HG02938 (cell line): ENCODE measurements at regions not wholly inside any gene's neighbourhood (a gene's known extent, or its start where the extent isn't known, plus 50 kb on each side); places are given as distances from the start of the nearest gene placed in this dataset.

Source experiments
- ATAC-seq: cut with Tn5 transposase; IDR thresholded peaks from one replicate; pipeline ENCODE4 v1.9.1; 2021; ENCODE audit warnings: mild to moderate bottlenecking, moderate library complexity; ENCODE audit not compliant: unreplicated experiment

DNA sequence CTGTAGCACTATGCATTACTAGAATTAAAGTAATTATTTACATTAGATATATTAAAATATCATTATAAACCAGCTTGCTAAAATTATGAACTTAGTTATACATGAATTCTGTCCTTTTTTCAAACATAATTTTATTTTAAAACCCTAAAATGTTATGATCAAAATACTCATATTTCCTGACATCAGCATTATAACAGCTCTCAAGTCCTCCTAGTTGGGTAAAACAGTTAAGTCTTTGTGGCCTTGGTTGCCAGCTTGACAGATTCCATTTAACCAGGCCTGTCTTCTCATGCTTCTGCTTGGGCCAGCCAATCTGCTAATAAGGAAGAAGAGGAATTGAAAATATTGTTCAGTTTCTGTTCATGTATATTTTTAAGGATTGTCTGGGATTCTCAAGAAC, 147.9 kb upstream of the SLC35B3 start:
- no peak for ATAC-seq

DNA sequence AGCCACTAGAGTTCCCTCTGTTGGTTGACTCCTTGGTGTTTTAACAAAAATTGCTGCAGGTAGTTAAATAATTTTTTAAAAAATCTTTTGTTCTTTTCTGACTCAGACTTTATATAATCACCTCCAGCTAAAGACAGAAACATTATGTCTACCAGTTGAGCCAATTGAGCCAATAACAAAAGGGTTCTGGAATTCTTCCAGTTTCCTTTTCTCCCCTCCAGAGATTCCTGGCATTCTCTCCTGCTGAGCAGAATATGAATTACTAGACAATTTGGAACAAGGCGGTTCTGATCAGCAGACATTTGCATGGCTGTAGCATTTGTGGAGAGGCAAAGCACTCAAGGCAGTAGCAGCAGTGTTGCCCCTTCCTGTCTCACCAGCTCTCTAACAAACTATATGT, 144.0 kb upstream of the SLC35B3 start:
- ATAC-seq: no peak

DNA sequence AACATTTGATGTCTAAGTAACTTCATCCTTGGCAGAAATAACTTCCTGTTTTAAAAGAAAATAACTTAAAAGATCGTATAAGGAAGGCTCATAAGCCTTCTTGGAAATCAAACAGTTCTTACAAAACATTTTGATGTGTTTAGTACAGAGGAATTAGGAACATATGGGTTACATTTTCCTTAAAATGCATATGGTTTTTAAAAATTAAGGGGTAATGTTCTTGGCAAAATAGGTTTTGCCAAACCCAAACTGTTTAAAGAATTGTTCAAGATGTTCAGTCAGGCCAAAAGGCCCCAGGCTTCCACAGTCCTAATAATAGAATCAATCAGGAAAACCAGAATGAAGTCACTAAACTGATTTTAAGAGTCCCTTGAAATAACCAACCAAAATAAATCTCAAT, 142.7 kb upstream of the SLC35B3 start:
- ATAC-seq: no peak

DNA sequence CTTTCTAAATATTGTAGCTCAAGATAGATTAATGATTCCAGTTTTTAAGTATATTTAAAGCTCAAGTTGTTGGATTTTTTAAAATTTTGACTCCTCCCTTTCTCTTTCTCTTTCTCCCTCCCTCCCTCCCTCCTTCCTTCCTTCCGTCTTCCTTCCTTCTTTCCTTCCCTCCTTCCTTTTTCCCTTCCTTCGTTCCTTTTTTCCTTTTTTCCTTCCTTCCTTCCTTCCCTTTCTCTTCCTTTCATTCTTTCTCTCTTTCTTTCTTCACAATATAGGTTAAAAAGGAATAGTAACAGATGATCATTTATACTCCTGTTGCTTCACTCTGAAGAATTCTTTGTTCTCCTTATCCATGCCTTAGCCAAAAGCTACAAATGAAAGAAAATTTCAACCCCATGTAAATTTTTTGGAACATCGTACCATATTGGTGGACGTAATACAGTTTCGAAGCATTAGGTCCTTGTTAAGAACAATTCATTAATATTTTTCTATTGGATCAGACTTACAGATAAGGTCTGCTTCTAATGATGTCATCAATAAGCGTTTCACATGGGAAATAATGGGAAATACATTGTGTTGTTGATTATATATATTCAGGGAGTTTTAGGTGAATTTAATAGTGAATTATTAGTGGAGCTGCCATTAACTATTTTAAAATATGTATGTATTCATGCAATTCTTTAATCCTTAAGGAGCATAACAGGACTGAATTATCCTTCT, 139.6 kb upstream of the SLC35B3 start:
- no peak for ATAC-seq

DNA sequence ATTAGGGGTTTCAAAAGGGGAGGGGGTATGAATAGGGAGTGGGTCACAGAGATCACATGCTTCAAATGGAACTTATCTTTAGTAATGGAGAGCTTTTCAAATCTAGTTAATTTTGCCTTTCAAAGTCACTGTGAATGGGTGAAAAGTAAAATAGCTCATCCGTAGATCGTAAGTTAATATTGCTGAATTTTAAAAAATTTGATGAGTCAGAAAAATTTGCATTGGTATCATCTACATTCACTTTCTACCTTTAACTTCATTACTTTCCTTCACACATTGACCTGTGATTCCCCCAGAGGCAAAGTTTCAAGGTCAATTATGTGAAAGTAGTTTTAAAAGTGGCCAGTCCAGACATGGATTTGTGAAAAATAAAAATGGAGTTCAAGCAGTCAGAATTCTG, 139.0 kb upstream of the SLC35B3 start:
- no peak for ATAC-seq

DNA sequence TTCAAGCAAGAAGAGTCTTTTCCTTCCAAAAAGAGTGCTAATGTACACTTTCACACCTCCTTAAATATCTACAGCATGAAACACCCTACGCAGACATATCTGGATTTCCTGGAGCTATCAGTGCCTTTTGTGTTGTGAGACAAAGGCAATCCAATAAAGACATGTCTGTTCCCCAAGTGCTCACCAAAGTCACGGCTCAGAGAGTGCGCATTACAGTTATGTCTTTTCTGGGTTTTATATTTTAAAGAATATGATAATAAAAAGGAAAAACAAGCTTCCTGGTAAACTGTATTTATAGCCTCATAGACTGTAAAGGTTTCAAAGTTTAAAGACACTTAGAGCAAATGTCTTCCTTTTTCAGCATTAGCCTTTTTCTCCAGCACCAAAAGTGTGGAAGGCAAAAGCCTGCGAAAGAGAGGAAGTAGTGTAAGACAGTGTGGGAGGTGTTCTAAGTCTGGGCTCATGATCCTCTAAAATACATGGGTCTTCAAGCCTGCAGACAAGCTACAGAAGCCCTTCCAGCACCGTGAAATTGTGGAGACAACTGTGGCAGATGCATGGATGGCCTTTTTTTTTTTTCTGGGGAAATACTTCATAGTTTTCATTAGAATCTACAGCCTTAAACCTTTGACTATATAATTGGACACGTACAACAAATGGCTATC, 135.0 kb upstream of the SLC35B3 start:
- no peak for ATAC-seq

DNA sequence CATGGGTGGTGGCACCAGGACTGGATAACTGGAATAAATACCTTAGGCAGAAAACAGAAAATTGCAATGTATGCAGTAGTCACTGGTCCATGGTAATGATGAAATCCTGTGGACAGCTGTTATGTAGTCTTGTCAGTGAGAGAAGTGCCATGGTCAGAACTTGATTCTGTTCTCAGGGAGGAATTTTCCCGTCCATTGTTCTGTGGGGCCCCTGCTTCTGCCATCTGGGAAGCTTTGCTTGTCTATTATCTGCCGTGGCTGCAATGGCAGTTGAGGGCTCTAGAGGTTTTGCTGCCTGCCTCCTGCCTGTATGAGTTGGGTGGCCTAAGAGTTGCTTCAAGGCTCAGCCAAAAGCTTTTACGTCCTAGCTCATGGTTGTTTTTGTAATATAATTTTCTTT, 126.8 kb upstream of the SLC35B3 start:
- ATAC-seq: no peak

DNA sequence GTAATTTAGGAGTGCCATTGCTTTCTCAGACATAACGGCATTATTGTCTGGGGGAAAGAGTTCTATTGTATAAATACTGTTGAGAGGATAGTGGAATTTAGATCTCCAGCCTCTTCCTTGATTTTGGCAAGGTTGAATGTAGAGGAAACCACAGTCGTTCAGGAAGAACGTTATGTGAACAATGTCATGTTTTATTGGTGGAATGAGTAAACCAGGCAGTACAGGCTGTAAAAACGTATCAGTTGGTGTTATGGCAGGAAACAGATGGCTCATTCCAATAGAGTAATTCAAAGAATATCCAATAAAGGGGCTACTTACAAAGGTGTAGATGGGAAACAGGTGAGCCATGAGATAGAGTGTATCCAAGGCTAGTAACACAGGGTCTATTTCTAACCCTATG, 123.6 kb upstream of the SLC35B3 start:
- ATAC-seq: no peak

DNA sequence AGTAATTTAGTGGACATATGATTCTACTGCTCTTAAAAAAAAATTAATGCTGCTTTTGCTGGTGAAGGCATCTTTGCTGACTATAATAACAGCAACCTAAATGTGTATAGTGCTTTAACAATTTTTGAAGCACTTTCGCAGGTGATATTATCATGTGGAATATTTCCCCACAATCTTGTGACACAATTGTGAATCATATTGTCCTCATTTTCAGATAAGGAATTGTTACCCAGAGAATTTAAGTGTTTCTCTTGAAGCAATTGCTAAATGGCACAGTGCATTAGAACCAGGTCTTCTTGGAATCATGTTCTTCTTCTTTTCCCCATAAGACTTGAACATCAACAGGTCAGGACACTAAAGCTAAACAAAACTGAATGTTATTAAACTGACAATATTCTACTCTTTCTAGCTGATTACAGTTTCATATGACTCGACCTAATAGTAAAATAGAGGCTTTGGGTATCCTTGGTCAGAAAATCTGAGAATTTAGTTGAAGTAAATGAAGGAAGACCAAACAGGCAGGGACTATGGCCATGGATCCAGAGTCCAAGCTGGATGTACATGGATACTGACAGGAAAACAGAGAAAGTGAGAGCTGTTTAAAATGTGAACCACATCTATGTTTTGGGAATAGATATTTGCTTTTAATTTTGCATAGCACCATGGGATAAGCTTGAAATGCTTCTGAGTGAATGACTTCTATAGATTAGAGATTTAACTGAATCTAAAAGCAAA, 121.8 kb upstream of the SLC35B3 start:
- no peak for ATAC-seq

DNA sequence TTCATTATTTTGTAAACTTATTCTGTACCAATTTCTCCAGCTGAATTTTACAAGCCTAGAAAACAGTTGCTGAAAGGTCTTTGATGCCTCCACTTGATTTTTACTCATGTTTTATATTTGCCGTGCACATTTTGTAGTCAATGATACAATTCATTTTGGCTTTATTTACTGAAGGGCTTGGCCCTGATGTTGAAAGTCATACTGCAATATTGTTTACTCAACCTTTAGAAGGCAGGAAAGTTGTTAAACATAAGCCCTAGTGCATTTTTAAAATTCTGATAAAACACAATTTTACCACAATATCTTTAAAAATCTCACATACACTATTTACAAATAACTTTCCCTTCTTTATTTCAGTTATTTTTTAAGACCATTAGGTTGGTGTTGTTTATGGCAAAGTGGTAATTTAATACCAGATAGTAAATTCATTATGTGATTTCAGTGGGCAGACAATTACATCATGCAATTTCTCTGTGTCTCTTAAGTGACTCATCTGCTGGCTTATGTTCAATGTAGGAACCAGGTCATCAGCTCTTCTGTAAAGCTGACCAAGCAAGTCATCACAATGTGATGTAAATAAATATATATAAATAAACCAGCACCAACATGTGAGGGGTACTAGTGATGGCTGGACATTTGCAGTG, 121.1 kb upstream of the SLC35B3 start:
- no peak for ATAC-seq

DNA sequence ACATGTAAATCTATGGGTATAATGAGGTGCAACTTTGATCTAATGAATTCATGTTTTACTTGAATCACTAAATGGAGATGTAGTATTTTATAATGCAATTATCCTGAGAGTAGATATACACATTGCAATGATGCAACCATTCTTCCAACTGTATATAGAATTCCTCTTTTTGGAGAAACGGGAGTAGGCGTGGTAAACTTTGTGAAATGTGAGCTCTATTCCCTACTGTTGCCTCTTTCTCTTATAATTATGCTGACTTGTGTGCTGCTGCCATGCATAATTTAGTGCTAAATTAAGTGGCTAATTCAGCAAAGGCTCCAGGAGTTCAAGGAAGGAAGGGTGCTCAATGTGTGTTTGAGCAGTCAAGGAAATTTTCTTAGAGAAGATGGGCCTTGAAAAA, 116.6 kb upstream of the SLC35B3 start:
- ATAC-seq: no peak

DNA sequence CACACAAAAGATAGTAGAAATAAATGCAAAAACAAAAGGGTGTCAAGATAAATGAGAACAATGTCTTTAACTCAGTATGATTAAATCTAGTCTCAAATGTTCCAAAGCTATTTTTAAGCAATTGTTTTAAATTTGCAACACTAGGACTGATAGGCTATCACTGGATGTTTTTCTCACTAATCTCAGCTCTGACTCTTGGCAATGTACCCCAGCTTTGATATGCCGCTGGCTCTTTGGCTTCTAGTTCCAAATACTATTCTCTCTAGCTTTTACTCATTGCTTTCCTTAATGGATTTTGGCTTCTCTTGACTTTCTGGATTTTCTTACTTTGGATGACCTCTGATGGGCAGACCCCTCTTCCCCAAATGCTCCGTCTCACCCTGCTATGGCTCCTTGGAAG, 116.0 kb upstream of the SLC35B3 start:
- no peak for ATAC-seq

DNA sequence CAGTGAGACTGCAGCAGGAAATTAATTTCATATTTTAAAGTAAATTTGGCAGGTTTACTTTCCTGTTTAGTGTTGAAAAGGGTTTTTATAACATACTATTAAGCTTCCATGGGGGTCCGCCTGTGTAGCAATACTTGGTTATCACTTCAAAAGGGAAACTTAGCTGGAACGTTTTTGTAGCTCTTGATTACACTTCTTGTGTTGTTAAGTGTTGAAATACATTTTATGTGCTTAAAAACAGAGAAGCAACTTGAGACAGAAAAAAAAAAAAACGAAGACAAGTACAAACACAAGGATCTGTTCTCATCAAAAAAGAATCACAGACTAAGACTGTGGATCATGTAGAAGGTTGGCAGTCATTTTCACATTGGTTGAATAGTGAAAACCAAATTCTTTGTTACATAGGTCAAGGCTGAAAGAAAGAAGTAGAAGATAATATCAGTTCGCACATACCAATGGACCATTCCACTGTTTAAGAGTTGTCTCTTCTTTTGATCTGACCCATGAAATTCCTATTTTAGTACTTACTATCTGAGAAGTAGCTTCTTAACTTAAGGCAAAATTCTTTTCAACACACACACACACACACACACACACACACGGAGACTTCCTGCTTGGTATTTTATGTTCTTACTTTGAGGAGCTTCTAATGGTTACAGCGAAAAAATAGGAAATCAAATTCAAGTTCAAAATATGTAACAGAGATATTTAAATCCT, 113.9 kb upstream of the SLC35B3 start:
- ATAC-seq: no peak

DNA sequence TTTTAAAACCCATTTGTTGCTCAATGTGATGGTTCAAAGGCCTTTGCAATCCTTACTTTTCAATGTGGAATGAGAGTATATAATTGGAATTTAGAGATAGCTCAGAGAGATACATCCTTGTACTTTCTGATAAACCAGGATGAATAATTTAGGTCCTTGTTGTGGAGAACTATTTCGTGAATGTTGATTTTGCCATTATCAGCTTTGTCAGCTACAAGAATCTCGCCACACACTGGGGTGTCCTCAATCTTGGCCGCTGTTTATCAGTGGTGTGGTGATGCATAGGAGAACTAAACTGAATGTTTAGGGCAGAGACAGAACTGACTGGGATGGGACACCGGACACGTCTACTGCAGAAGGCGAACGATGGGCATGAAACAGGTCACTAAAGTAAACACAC, 111.2 kb upstream of the SLC35B3 start:
- ATAC-seq: no peak

DNA sequence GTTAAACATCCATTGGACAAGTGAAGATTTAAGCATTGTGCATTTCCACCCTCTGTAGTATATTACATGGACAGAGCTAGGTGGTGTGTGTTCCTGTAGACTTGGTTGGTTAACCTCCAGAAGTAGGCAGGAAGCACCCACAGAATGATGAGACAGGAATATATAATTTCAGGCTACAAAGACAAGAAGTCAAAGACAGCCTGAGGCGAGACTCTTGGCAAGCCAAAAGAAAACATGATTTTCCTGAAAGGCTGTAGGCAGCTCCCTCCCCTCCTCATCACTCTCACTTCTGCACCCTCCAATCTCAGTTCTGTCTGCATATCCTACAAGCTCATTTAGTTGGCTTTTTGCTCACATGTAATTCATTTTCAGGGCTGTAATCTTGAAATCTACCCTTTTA, 110.0 kb upstream of the SLC35B3 start:
- no peak for ATAC-seq

DNA sequence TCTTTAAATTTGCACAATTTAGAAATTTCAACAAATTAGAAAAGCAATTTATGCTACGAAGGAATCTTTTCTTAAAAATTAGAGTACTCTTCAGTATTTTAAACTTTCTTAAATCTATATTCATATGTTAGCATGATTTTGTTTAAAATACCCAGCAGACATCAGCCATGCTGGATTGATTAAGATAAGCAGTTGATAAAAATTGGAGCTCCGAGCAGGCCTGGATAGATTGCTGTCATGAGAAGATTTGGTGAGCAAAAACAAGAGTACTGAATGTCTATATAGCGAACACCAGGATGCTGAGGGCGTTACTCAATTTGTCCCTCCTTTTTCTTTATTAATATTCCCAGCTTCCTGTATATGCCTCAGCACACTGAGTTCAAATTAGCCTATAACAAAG, 108.4 kb upstream of the SLC35B3 start:
- ATAC-seq: no peak

DNA sequence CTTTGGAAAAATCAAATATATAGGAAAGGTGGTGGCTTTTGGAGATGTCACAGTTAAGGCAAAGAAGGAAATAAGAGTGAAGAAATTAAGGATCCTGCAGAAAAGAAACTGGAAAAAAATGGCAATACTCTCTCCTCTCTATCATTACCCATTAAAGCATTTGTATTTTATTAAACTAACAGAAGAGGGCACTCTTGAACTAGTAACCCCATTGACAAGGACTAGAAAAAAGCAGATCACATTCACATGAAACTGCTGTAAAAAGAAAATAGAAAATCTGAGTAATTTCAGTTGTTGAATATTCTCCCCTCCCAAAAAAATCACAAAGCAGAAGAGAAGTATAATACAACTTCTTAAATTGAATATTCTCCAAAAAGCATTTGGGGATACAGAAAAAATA, 104.1 kb upstream of the SLC35B3 start:
- no peak for ATAC-seq

DNA sequence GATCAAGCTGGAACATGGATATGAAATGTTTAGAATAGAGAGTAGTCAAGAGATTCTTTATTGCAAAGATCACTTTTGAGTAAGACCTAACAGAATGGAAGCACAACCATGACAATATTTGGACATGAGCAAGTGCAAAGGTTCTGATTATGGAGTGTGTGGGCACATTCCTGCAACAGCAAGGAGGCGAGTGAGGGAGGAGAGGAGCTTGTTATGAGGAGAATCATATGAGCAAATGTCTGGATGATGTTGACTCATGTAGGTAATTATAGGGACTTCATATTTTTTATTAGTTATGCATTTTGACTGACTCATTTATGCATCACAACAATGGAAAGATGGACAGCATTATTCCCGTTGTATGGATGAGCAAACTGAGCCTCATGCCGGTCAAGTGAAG, 100.8 kb upstream of the SLC35B3 start:
- ATAC-seq: no peak

DNA sequence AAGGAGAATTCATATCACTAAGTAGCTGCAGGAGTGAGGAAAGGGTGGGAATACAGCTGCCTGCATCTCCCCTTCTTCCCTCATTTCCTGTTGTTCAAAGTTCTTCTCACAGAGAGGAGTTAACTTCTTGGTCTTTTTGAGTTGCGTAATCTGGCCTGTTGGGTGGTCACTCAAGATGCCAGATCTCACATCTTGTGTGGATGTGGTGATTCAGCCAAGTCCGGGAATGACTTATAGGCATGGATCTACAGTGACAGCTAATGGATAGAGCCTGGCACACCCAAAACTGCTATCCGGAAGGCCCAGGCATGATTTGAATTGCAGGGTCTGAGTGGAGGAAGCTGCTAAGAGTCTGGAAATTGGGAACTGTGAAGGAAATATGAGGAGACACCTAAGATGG, 100.2 kb upstream of the SLC35B3 start:
- ATAC-seq: no peak

DNA sequence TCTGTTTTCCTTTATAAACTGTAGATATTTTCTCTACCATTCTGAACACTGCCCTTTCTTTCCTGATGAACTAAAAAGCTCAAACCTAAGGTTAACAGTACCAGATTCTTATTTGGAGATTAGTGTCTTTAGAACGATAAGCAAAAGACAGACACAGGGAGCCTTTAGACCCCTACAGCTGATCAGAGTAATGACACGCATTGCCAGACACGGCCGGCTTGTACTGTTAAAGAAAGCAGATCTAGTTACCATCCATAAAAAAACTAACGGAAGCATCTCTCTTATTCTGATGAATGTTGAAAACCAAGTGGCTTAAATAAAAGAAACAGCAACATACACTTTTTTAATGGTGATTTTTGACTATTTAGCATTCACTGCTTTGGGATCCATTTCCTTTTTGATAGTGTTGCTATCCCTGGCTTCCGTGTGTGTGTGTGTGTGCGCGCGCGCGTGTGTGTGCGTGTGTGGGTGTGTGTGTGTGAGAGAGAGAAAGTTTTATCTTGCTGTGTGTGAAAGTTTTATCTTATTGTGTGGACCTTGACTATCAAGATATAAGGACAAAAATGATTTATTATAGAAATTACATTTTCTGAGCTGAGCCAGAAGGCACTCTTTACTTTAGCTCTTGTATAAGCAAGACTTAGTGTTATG, 95.6 kb upstream of the SLC35B3 start:
- ATAC-seq: no peak

DNA sequence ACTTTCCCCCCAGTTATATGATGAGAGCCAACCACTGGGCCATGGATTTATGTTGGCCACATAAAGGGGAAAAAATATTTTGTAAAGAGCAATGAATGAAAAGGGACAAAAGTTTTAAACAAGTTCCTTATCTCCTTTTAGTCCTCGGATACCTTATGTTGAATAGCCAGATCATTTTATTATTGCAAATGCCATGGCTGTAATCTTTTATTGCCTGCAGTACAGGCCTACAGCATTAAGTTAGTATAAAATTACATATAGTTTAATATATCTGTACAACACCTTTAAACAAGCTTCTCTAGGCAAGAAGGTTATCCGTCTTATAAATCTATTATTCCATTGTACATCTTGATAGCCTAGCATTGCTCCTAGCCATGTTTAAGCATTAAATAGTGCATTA, 93.9 kb upstream of the SLC35B3 start:
- no peak for ATAC-seq
